ENCODE measurements at regions not wholly inside any gene's neighbourhood (a gene's known extent, or its start where the extent isn't known, plus 50 kb on each side); places are given as distances from the start of the nearest gene placed in this dataset.

DNA sequence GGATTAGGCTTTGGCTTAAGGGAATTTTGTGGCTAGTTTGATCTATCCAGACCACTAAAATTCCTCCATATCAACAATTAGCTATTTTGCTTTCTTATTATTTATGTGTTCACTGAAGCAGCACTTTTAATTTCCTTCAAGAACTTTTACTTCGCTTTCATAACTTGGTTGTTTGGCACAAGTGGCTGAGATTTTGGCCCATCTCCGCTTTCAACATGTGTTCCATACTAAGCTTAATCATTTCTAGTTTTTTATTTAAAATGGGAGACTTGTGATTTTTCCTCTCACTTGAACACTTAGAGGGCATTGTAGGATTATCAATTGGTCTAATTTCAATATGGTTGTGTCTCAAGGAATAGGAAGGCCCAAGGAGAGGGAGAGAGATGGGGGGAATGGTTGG lies 102.4 kb upstream of the HSF2 start:
- no peak for DNase-seq (ENCODE audit: extremely low read depth, low read depth)

GRCh38 chr6:122302067-122302466 lies 97.4 kb upstream of the HSF2 start:
- no peak for DNase-seq (ENCODE audit: extremely low read depth, low read depth)

- DNase-seq (ENCODE audit: extremely low read depth, low read depth) = no peak
Measured at GRCh38 chr6:122307577-122307976, 91.9 kb upstream of the HSF2 start.

DNA sequence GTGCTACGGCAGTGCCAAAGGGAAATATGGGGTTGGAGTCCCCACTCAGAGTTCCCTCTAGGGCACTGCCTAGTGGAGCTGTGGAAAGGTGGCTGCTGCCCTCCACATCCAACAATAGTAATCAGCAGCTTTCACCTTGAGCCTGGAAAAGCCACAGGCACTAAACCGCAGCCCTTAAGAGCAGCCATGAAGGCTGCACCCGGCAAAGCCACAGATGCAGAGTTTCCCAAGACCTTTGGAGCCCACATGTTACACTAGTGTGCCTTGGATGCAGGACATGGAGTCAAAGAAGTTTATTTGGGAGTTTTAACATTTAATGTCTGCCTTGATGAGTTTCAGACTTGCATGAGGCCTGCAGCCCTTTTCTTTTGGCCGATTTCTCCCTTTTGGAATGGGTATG lies 91.4 kb upstream of the HSF2 start:
- DNase-seq (ENCODE audit: extremely low read depth, low read depth) = no peak

DNA sequence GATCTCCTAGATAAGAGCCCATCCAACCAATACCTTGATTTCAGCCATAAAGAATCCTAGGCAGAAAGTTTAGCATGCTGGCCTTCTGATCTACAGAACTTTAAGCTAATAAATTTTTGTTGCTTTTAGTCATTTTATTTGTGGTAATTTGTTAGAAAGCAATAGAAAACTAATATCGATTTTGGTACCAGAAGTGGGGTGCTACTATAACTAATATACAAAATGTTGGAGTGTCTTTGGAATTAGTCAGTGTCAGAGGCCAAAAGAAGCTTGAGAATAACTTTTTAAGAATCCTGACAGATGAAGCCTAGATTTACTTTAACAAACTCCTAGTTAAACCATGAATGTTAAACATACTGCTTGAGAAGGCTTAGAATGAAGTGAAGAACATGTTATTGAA lies 83.6 kb upstream of the HSF2 start:
- DNase-seq (ENCODE audit: extremely low read depth, low read depth) = no peak

DNA sequence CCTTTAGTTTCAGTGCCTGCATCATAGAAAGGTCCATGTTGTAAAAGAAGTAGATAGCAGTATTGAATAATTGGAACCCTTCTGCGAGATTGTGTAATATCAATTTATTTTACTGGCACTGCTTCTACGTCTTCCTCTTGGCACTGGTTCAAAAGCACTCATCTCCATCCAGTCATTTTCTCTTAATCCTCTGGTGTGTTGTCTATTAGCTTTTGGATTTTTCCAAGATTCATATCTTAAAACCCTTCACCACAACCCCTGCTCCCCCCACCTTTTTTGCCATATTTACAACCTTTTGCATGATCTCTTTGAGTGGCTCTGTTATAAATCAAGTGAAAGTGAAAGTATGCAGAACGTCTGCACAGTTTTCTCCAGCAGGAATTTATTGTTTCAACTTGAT lies 76.6 kb upstream of the HSF2 start:
- no peak for DNase-seq (ENCODE audit: extremely low read depth, low read depth)

GRCh38 chr6:122323361-122323760 lies 76.1 kb upstream of the HSF2 start:
- no peak for DNase-seq (ENCODE audit: extremely low read depth, low read depth)

- no peak for DNase-seq (ENCODE audit: extremely low read depth, low read depth)
Measured at GRCh38 chr6:122330315-122330714, 69.1 kb upstream of the HSF2 start.

- no peak for DNase-seq (ENCODE audit: extremely low read depth, low read depth)
Measured at GRCh38 chr6:122337645-122338044, 61.8 kb upstream of the HSF2 start.

DNA sequence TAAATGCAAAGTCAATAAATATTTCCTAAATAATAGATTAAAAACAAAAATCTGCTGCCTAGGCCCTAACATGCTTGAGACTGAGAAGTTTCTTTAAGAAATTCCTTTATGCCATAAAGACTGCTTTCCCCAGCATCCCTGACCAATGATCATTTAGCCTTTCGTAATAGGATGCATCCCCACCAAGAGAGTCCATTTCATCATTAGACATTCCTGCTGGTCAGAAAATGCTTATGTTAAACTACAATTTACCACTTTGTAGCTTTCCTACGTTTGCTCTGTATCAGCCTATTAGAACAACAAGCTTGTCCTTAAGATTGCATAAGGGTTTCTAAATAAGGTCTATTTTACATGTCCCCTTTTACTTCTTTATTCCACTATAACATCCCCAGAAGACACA lies 59.8 kb upstream of the HSF2 start:
- DNase-seq (ENCODE audit: extremely low read depth, low read depth) = no peak

DNA sequence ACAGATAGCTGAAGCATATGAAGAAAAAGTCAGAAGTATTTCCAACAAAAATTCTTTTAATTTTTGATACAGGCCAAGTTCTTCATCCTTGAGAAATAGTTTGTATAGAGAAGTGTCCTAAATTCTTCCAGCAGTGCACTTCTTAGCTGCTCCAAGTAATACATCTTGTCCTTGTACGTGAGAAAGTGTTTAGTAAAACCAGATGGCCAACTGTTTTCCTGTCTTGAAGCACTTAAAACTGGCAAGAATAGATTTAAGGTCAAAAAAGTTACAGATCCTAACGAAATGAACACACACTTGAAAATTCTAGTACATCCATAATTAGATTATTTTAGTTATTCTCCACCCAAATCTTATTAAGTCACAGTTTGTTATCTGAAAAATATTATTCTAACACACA lies 52.2 kb upstream of the HSF2 start:
- no peak for DNase-seq (ENCODE audit: extremely low read depth, low read depth)

DNA sequence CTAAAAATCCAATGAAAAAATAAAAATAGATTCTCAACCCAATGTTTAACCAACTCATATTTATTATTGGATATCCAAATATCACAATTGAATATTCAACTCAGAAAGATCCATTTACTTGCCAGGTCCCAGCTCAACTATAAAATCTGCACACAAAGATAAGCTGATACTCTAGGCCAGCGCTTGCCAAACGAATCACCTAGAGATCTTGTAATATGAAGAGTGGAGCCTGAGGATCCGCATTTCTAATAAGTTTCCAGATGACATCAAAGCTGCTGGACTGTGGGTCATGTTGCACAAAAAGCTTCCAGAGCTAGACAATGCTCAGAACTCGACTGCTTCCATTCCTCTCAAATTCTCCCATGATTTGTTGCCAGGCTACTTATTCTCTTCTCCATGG lies 51.7 kb upstream of the HSF2 start:
- DNase-seq (ENCODE audit: extremely low read depth, low read depth) = no peak

Small RNAs in the stretch of these regions (small RNA-seq; reads per million reads assigned to genes)
- gene AL603865.2 (0 reads per million in 2 experiments), gene RNU1-18P (0.02 to 0.47 reads per million in 2 experiments), gene RNU2-8P (0.06 to 1.5 reads per million in 2 experiments), gene RNU4-76P (0 reads per million in 2 experiments)

Measured in NCI-H460 (cell line).